ENCODE measurements at regions not wholly inside any gene's neighbourhood (a gene's known extent, or its start where the extent isn't known, plus 50 kb on each side); places are given as distances from the start of the nearest gene placed in this dataset.
"Not testable (repeated sequence)": the region's sequence is repeated elsewhere in the genome, so short reads cannot be mapped to it uniquely, and the experiment has no call there.

DNA sequence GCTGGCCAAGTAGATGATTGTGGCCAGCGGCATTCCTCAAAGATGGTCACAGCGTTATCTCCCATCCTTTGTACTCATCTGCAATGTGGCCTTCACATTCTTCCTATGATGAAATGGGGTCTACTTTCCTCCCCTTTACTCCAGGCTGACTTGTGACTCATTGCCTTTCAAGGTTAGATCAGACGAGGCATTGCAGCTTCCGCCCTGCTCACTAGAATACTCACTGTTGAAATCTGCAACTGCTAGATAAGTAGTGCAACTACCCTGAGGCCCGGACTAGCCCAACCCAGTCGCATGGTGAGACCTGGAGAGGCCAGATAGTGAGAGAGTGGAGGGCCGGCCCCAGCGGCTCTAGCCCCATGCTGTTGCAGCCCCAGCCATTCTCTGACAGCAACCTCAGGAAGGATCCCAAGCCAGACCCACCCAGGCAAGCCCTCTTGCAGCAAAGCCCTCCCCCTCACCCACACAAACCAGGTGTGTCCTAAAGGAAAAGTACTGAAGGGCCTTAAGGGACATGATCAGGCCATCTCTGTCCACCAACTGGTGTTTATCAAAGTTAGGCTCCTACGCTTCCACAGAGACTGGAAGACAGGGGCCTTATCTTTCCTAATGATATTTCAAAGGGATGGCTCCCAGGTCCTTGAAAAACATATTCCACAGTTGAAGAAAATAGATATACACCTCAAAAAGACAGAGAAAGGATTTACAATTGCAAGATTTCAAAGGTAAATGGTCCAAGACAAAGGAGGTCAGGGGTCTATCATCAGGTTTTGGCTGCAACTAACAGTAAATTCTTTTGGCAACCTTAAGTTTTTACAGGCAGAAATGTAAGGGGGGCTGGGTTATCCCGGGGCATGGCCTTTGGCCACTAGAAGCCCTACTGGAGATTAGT lies 107.2 kb upstream of the TRIM24 start:
- Histone ChIP-seq H3K27me3 (ENCODE audit: insufficient read depth, low read length) (no peaks in the 10 kb centered on the region), H3K9me3 (ENCODE audit: insufficient read depth, low read depth, low read length) (no peaks in the 10 kb centered on the region; the same call in 1 of the 2 replicates), H3K27ac (ENCODE audit: low read length) (no peak overlapping the region), H3K4me3 (ENCODE audit: low read length) (no peak overlapping the region), H3K4me1 (ENCODE audit: insufficient read depth, low read length) (no peaks in the 10 kb centered on the region), H3K9ac (ENCODE audit: low read depth, low read length) (no peak overlapping the region), H3K36me3 (ENCODE audit: insufficient read depth, low read depth, low read length) (no peaks in the 10 kb centered on the region)

DNA sequence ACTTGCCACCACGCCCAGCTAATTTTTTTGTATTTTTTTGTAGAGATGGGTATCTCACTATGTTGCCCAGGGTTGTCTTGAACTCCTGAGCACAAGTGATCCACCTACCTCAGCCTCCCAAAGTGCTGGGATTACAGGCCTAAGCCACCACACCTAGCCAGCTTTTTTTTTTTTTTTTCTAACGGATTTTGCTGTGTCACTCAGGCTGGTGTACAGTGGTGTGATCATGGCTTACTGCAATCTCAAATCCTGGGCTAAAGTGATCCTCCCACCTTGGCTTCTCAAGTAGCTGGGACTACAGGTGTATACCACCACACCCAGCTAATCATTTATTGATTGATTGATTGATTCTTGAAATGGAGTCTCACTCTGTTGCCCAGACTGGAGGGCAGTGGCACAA lies 106.0 kb upstream of the TRIM24 start:
- Histone ChIP-seq H3K27me3 (ENCODE audit: insufficient read depth, low read length) (no peaks in the 10 kb centered on the region), H3K4me1 (ENCODE audit: insufficient read depth, low read length) (no peaks in the 10 kb centered on the region), H3K9ac (ENCODE audit: low read depth, low read length) (no peak overlapping the region), H3K27ac (ENCODE audit: low read length) (no peak overlapping the region), H3K36me3 (ENCODE audit: insufficient read depth, low read depth, low read length) (no peaks in the 10 kb centered on the region), H3K4me3 (ENCODE audit: low read length) (no peak overlapping the region), H3K9me3 (ENCODE audit: insufficient read depth, low read depth, low read length) (no peaks in the 10 kb centered on the region; the same call in 1 of the 2 replicates)

DNA sequence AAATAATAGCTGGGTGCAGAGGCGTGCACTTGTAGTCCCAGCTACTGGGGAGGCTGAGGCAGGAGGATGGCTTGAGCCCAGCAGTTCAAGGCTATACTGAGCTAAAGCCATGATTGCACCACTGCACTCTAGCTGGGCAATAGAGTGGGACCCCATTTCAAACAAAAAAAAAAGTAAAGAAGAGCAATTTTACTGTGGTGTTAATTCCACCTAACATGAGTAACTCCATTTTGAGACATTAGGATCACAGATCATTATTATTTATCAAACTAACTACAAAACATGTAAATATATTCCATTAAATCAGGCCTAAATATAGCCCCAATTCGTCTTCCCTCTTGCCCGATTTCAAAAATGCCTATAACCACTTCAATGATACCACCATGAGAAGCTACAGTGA lies 104.8 kb upstream of the TRIM24 start:
- Histone ChIP-seq H3K9ac (ENCODE audit: low read depth, low read length) (no peak overlapping the region), H3K27ac (ENCODE audit: low read length) (no peak overlapping the region), H3K9me3 (ENCODE audit: insufficient read depth, low read depth, low read length) (no peaks in the 10 kb centered on the region; the same call in 1 of the 2 replicates), H3K4me1 (ENCODE audit: insufficient read depth, low read length) (no peaks in the 10 kb centered on the region), H3K27me3 (ENCODE audit: insufficient read depth, low read length) (no peaks in the 10 kb centered on the region), H3K4me3 (ENCODE audit: low read length) (no peak overlapping the region), H3K36me3 (ENCODE audit: insufficient read depth, low read depth, low read length) (no peaks in the 10 kb centered on the region)

GRCh38 chr7:138358850-138359341 lies 101.2 kb upstream of the TRIM24 start:
- Histone ChIP-seq H3K4me1 (ENCODE audit: insufficient read depth, low read length) (no peaks in the 10 kb centered on the region), H3K27me3 (ENCODE audit: insufficient read depth, low read length) (no peaks in the 10 kb centered on the region), H3K9ac (ENCODE audit: low read depth, low read length) (no peak overlapping the region), H3K9me3 (ENCODE audit: insufficient read depth, low read depth, low read length) (no peaks in the 10 kb centered on the region; the same call in 1 of the 2 replicates), H3K36me3 (ENCODE audit: insufficient read depth, low read depth, low read length) (no peaks in the 10 kb centered on the region), H3K4me3 (ENCODE audit: low read length) (no peak overlapping the region), H3K27ac (ENCODE audit: low read length) (no peak overlapping the region)

GRCh38 chr7:138359870-138360559 lies 100.0 kb upstream of the TRIM24 start:
- Histone ChIP-seq H3K4me3 (ENCODE audit: low read length) (no peak overlapping the region), H3K27ac (ENCODE audit: low read length) (no peak overlapping the region), H3K27me3 (ENCODE audit: insufficient read depth, low read length) (no peaks in the 10 kb centered on the region)

DNA sequence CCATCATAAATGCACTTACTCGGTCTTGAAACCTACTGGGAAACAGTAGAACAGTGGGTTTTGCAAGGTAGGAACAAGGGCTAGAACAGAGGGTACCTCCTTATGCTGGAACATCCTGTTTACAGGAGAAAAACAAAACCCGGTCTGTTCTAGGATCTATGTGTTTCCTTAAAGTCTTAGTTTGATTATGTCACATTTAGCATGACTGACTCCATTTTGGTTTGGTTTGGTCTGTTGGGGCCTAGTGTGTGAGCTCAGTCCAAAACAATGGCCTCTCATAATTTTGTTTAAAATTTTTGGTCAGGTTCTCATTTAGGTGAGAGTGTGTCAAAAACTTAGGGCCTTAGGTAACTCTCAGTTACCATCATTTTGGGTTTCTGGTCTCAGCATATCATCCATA lies 96.3 kb upstream of the TRIM24 start:
- peaks cover under 1% of the 10 kb centered on the region; the same call in 1 of the 2 replicates for H3K9me3 ChIP-seq (ENCODE audit: insufficient read depth, low read depth, low read length)
- no peaks in the 10 kb centered on the region for H3K4me1 ChIP-seq (ENCODE audit: insufficient read depth, low read length)
- H3K9ac ChIP-seq (ENCODE audit: low read depth, low read length), result no peak overlapping the region
- H3K27me3 ChIP-seq (ENCODE audit: insufficient read depth, low read length), result no peaks in the 10 kb centered on the region
- H3K4me3 ChIP-seq (ENCODE audit: low read length), result no peak overlapping the region
- H3K27ac ChIP-seq (ENCODE audit: low read length), result no peak overlapping the region
- no peaks in the 10 kb centered on the region for H3K36me3 ChIP-seq (ENCODE audit: insufficient read depth, low read depth, low read length)

More at GRCh38 chr7:138359870-138360559, 100.0 kb upstream of the TRIM24 start:
- H3K4me1 ChIP-seq (ENCODE audit: insufficient read depth, low read length), result no peaks in the 10 kb centered on the region
- no peaks in the 10 kb centered on the region; the same call in 1 of the 2 replicates for H3K9me3 ChIP-seq (ENCODE audit: insufficient read depth, low read depth, low read length)
- no peaks in the 10 kb centered on the region for H3K36me3 ChIP-seq (ENCODE audit: insufficient read depth, low read depth, low read length)
- no peak overlapping the region for H3K9ac ChIP-seq (ENCODE audit: low read depth, low read length)

GRCh38 chr7:138366137-138366536 lies 93.9 kb upstream of the TRIM24 start:
- peaks cover 21% of the 10 kb centered on the region for H3K9me3 ChIP-seq (ENCODE audit: insufficient read depth, low read depth, low read length)

DNA sequence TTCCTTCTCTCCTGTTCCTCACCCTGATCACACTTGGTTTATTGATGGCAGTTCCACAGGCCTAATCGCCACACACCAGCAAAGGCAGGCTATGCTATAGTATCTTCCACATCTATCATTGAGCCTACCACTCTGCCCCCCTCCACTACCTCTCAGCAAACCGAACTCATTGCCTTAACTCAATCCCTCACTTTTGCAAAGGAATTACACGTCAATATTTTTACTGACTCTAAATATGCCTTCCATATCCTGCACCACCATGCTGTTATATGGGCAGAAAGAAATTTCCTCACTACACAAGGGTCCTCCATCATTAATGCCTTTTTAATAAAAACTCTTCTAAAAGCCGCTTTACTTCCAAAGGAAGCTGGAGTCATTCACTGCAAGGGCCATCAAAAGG lies 93.4 kb upstream of the TRIM24 start:
- not testable (repeated sequence) for H3K36me3 ChIP-seq (ENCODE audit: insufficient read depth, low read depth, low read length); H3K27ac ChIP-seq (ENCODE audit: low read length); H3K4me1 ChIP-seq (ENCODE audit: insufficient read depth, low read length); H3K4me3 ChIP-seq (ENCODE audit: low read length); H3K9ac ChIP-seq (ENCODE audit: low read depth, low read length); H3K27me3 ChIP-seq (ENCODE audit: insufficient read depth, low read length)
- peaks cover 21% of the 10 kb centered on the region for H3K9me3 ChIP-seq (ENCODE audit: insufficient read depth, low read depth, low read length)

More at GRCh38 chr7:138366137-138366536, 93.9 kb upstream of the TRIM24 start:
- not testable (repeated sequence) for H3K4me1 ChIP-seq (ENCODE audit: insufficient read depth, low read length); H3K27ac ChIP-seq (ENCODE audit: low read length); H3K4me3 ChIP-seq (ENCODE audit: low read length); H3K9ac ChIP-seq (ENCODE audit: low read depth, low read length); H3K27me3 ChIP-seq (ENCODE audit: insufficient read depth, low read length); H3K36me3 ChIP-seq (ENCODE audit: insufficient read depth, low read depth, low read length)

DNA sequence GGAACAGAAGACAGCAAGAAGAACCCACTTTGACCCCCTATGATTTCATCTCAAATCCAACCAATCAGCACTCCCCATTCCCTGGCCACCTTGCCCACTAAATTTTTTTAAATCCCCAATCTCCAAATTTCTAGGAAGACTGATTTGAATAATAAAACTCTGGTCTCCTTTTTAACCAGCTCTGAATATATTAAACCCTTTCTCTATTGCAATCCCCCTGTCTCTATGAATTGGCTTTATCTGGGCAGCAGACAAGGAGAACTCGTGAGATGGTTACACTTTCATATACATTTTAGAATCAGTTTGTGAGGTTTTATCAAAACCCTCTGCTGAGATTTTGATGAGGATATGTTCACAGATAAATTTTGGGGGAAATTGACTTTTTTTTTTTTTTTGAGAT lies 90.3 kb upstream of the TRIM24 start:
- Histone ChIP-seq H3K4me1 (ENCODE audit: insufficient read depth, low read length) (no peaks in the 10 kb centered on the region), H3K27ac (ENCODE audit: low read length) (no peak overlapping the region), H3K4me3 (ENCODE audit: low read length) (no peak overlapping the region), H3K9ac (ENCODE audit: low read depth, low read length) (no peak overlapping the region), H3K9me3 (ENCODE audit: insufficient read depth, low read depth, low read length) (peaks cover 21% of the 10 kb centered on the region), H3K36me3 (ENCODE audit: insufficient read depth, low read depth, low read length) (no peaks in the 10 kb centered on the region), H3K27me3 (ENCODE audit: insufficient read depth, low read length) (no peaks in the 10 kb centered on the region)

- H3K9ac ChIP-seq (ENCODE audit: low read depth, low read length), result no peak overlapping the region
- peaks cover 21% of the 10 kb centered on the region for H3K9me3 ChIP-seq (ENCODE audit: insufficient read depth, low read depth, low read length)
- H3K4me3 ChIP-seq (ENCODE audit: low read length), result no peak overlapping the region
- H3K4me1 ChIP-seq (ENCODE audit: insufficient read depth, low read length), result no peaks in the 10 kb centered on the region
- H3K27me3 ChIP-seq (ENCODE audit: insufficient read depth, low read length), result no peaks in the 10 kb centered on the region
- no peak overlapping the region for H3K27ac ChIP-seq (ENCODE audit: low read length)
- H3K36me3 ChIP-seq (ENCODE audit: insufficient read depth, low read depth, low read length), result no peaks in the 10 kb centered on the region
Measured at GRCh38 chr7:138370956-138371355, 89.1 kb upstream of the TRIM24 start.

GRCh38 chr7:138374119-138374693 lies 85.9 kb upstream of the TRIM24 start:
- peaks cover 16% of the 10 kb centered on the region for H3K9me3 ChIP-seq (ENCODE audit: insufficient read depth, low read depth, low read length)
- H3K9ac ChIP-seq (ENCODE audit: low read depth, low read length), result no peak overlapping the region
- no peaks in the 10 kb centered on the region for H3K4me1 ChIP-seq (ENCODE audit: insufficient read depth, low read length)
- H3K4me3 ChIP-seq (ENCODE audit: low read length), result no peak overlapping the region
- H3K36me3 ChIP-seq (ENCODE audit: insufficient read depth, low read depth, low read length), result no peaks in the 10 kb centered on the region
- H3K27me3 ChIP-seq (ENCODE audit: insufficient read depth, low read length), result no peaks in the 10 kb centered on the region
- H3K27ac ChIP-seq (ENCODE audit: low read length), result no peak overlapping the region

Data from iPS-20b (cell line).